GM21576 (cell line): ENCODE measurements at regions not wholly inside any gene's neighbourhood (a gene's known extent, or its start where the extent isn't known, plus 50 kb on each side); places are given as distances from the start of the nearest gene placed in this dataset.

Experiments used
- ATAC-seq: cut with Tn5 transposase; IDR thresholded peaks from one replicate; pipeline ENCODE4 v1.9.1; 2021; ENCODE audit warnings: mild to moderate bottlenecking, moderate library complexity; ENCODE audit not compliant: unreplicated experiment

- no peak for ATAC-seq
Measured at GRCh38 chr15:39165020-39165706, 415.7 kb upstream of the THBS1 start.

GRCh38 chr15:39167164-39168058 lies 413.5 kb upstream of the THBS1 start:
- ATAC-seq = no peak

DNA sequence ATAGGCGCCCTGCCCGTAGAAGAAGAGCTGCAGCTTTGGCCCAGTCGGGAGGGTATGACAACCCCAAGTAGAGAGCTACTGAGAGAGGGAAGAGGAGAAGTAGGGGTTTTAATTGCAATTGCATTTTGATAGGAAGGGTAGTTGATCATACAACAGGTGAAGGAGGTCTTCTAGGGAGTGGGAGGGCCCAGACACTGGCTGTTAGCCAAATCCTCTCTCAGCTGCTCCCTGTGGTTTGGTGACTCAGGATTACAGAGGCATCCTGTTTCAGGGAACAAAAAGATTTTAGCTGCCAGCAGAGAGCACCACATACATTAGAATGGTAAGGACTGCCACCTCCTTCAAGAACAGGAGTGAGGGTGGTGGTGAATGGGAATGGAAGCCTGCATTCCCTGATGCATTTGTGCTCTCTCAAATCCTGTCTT lies 408.9 kb upstream of the THBS1 start:
- no peak for ATAC-seq

- ATAC-seq = no peak
Measured at GRCh38 chr15:39172380-39173281, 408.2 kb upstream of the THBS1 start.

DNA sequence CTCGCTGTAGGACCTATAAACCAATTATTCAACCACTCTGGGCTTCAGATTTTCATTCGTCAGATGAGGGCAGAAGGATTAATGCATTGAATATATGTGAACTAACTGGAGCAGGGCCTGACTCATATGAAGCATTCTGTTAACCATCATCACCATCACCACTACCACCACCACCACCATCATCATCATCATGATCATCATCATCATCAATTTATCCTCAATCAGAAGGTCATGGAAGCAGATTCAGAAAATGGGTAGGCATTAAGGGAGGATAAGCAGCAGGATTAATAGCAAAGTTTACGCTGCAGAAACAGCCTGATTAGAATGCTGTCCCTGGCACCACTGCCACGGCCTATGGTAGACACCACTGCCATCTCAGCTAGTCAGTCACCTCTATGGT lies 407.5 kb upstream of the THBS1 start:
- ATAC-seq = no peak

- no peak for ATAC-seq
Measured at GRCh38 chr15:39174332-39174731, 406.5 kb upstream of the THBS1 start.

- ATAC-seq = no peak
Measured at GRCh38 chr15:39176030-39176429, 404.8 kb upstream of the THBS1 start.

GRCh38 chr15:39177561-39177960 lies 403.3 kb upstream of the THBS1 start:
- no peak for ATAC-seq

DNA sequence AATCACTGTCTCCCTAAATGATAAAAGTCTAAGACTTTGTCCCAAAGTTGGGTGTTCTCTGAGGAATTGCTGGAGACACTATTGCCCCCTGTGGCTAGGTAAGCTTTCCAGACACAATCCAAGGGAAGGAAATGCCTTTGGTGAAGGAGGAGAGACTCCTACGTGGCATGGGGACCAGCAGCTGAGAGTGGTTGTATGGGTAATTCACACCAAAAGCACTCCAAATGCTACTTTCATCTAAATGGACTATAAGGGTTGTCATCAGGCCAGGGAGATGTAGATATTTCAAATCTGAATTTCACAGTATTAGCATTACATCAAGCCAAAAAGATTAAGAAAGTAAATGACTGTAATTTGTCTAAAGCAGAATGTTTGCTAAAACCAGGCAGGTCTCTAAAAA lies 400.8 kb upstream of the THBS1 start:
- ATAC-seq = no peak

- no peak for ATAC-seq
Measured at GRCh38 chr15:39180483-39180933, 400.4 kb upstream of the THBS1 start.

DNA sequence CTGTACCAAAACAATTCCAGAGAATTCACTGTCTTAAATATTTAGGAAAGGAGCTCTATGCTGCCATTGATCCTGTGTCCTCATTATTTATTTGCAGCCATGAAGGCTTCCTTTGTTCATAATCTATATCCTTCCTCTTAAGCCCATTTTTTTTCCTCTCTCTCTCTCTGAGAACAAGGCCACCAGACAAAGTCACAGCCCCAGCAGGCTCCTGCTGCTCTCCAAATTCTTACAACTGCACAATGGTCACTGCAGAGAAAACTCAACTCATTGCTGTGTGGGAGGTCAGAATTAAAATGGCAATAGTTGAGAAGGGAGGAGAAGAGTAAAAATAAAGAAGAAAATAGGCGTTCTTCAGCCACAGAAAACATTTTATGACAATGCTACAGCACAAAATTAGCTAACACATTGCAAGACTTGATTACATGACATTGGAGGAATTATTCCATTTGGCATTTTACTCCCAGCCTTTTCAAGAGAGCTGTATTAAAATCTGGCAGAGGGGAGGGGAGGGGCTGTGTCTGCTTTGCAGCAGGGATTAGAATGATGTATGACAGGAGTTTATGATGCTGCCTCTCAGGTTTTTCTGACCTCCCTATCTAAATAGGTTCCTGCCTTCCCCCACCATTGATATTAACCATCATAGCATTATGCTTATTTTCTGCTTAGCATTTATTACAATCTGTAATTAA lies 399.7 kb upstream of the THBS1 start:
- ATAC-seq = no peak

DNA sequence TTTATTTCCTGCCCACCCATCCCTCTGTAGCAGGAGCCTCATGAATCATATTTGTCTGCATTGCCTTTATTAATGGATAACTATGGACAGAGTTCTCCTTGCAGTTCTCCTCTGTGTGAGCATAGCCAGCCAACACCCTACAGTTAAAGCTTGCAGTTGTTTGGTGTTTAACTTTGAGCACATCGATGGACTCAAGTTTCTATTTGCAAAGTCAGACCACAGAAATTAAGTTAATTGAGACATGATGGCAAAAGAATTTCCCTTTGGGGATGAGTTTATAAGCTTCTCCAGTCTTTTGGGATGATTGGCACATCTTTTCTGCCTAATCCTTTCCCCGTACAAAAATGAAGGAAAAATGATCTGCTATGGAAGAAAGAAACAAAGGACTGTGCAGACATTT lies 398.9 kb upstream of the THBS1 start:
- ATAC-seq = no peak

GRCh38 chr15:39183164-39183881 lies 397.6 kb upstream of the THBS1 start:
- ATAC-seq = no peak

- no peak for ATAC-seq
Measured at GRCh38 chr15:39184701-39185390, 396.0 kb upstream of the THBS1 start.

- no peak for ATAC-seq
Measured at GRCh38 chr15:39188314-39188713, 392.6 kb upstream of the THBS1 start.

DNA sequence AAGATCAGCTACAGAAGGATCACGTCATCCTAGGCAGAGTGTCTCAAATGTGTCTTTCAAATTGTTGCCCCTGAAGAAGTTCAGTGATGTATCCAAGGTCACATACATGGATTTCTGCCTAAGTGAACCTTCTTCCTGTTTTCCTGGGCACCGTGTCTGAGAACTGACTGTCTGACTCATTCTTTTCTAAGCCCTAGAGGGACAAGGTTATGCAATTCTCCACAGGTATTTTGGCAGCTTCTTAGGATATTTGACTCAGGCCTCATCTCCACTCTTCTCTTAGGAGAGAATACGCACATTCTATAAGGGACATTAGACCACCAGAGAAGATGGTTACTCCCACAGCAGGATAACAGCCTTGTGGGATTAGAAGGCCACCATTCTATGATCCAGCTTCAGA lies 391.9 kb upstream of the THBS1 start:
- no peak for ATAC-seq

GRCh38 chr15:39191871-39192291 lies 389.0 kb upstream of the THBS1 start:
- no peak for ATAC-seq

DNA sequence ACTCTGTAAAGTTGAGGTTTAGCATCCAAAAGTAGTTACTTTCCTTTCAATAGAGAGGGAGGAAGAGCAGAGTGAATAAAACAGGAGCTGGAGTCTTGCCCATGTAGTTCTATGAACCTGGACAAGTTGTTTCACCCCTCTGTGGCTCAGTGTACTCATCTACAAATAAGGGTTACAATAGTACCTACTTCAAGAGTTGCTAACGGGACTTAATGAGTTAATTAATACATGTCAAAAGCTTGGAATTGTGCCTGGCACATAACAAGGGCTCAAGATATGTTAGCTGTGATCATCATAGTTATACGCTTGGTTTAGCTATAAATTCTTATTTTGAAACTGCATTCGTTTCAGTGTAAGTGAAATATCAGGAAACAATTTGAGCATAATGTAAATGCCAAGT lies 388.5 kb upstream of the THBS1 start:
- no peak for ATAC-seq

- ATAC-seq = no peak
Measured at GRCh38 chr15:39192979-39193560, 387.8 kb upstream of the THBS1 start.
